Omental fat pad (tissue), 3 donors: ENCODE measurements at regions not wholly inside any gene's neighbourhood (a gene's known extent, or its start where the extent isn't known, plus 50 kb on each side); places are given as distances from the start of the nearest gene placed in this dataset.

Experiments
- ATAC-seq: fragments of 150-250 bp; one replicate; pipeline ENCODE4 v1.9.1; 2016; ENCODE audit warnings: mild to moderate bottlenecking, moderate library complexity; ENCODE audit not compliant: low FRiP score
- DNase-seq: peaks from one replicate; pipeline ENCODE4 v3.0.0-alpha.2; 2019; ENCODE audit warnings: low spot score
- TF ChIP-seq, protein P1 (sequence below), 3 donors: fragments of 450-650 bp; IDR thresholded peaks; one replicate each; pipeline ENCODE4 v1.5.1; 2016 to 2017; ENCODE audit warnings: antibody characterized with exemption in 3 of 3, mild to moderate bottlenecking in 3 of 3, moderate library complexity in 2 of 3

DNA sequence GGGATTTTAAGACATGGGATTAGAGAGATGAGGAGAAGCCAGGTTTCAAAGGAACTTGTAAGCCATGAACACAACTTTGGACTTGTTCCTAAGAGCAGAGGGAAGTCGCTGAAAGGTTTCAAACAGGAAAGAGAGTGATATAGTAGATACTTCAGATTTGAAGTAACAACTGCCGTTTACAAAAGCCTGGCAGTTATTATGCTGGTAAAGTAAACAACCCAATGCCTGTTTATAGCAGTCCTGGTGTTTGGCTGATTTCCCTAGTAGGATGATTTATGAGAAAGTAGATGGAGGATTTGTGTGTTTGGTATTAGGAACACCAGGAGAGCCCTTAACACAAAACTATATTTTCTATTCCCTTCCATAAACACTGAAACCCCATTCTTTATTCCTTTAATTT is 285.7 kb downstream of the RMST start:
- no peak for DNase-seq
- no peak for ATAC-seq
- TF ChIP-seq, protein P1, sequence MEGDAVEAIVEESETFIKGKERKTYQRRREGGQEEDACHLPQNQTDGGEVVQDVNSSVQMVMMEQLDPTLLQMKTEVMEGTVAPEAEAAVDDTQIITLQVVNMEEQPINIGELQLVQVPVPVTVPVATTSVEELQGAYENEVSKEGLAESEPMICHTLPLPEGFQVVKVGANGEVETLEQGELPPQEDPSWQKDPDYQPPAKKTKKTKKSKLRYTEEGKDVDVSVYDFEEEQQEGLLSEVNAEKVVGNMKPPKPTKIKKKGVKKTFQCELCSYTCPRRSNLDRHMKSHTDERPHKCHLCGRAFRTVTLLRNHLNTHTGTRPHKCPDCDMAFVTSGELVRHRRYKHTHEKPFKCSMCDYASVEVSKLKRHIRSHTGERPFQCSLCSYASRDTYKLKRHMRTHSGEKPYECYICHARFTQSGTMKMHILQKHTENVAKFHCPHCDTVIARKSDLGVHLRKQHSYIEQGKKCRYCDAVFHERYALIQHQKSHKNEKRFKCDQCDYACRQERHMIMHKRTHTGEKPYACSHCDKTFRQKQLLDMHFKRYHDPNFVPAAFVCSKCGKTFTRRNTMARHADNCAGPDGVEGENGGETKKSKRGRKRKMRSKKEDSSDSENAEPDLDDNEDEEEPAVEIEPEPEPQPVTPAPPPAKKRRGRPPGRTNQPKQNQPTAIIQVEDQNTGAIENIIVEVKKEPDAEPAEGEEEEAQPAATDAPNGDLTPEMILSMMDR (IDR thresholded peaks at IDR 0.05) = no peak

DNA sequence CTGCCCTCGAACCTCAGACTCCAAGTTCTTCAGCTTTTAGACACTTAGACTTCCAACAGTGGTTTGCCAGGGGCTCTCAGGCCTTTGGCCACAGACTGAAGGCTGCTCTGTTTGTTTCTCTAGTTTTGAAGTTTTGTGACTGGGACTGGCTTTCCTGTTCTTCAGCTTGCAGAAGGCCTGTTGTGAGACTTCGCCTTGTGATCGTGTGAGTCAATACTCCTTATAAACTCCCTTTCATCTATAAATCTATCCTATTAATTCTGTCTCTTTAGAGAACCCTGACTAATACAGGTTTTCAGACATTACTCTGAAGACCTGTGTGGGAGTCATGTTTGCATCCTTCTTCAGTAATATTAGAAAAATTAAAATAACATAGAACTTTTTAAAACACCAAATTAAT is 289.1 kb downstream of the RMST start:
- no peak for ATAC-seq
- no peak for DNase-seq
- TF ChIP-seq, protein P1 (IDR thresholded peaks at IDR 0.05) = no peak

DNA sequence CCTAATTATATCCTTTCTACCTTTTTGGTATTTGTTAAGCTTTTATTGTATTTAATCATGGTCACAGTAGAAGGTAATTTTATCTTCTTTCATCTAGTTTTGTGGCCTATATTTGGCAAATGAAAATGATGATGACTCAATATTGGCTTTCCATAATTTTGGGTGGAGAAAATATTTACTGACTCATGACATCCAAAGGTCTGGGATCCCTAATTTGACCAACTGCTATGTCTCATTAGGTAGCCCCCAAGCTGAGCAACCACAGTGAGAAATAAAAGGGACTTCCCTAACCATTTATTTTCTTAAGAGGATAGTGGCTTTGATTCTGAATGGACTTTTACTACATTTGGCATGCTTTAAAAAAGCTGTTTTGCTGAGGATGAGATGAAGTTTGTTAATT is 289.5 kb downstream of the RMST start:
- TF ChIP-seq, protein P1 (IDR thresholded peaks at IDR 0.05) = no peak
- ATAC-seq = no peak

DNA sequence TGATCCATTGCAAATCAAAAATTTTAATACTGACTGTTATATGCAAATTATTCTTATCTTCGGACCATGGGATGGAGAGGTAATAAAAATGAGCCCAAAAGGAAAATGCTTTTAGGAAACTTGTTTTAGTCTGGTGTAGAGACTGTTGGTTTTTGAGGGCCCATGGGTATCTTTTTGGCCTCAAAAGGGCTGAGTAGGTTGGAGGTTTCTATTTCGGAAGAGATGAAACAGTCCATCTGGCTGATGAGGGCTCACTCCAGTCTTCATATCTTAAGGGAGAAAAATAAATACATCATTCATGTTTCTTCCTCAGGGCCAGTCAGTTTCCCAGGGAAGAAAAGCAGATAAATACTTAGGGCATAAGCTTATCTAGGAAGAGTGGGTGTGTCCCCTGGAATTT is 290.7 kb downstream of the RMST start:
- ATAC-seq = no peak
- TF ChIP-seq, protein P1 (IDR thresholded peaks at IDR 0.05) = no peak
- DNase-seq = no peak

More for the DNA sequence above, 289.5 kb downstream of the RMST start:
- no peak for DNase-seq

DNA sequence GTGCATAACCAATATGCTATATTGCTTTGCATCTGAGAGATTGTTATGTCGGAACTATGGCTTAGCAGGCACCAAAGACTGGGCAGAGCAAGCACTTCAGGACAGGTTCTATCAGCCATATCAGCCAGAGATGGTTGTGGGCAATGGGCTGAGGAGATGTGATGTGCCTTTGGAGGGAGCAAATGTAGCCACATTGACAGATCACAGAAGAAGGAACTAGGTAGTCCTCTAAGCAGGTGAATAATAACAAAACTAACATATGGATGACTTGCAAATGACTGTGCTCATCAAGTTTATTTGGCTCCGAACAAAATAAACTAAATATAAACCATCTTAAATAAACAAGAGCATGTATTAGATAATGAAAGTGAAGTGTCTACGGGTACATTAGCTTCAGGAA is 291.7 kb downstream of the RMST start:
- TF ChIP-seq, protein P1 (IDR thresholded peaks at IDR 0.05) = no peak
- DNase-seq = no peak
- ATAC-seq = no peak

- ATAC-seq = no peak
Observed at GRCh38 chr12:97756066-97756666, 293.6 kb downstream of the RMST start.

DNA sequence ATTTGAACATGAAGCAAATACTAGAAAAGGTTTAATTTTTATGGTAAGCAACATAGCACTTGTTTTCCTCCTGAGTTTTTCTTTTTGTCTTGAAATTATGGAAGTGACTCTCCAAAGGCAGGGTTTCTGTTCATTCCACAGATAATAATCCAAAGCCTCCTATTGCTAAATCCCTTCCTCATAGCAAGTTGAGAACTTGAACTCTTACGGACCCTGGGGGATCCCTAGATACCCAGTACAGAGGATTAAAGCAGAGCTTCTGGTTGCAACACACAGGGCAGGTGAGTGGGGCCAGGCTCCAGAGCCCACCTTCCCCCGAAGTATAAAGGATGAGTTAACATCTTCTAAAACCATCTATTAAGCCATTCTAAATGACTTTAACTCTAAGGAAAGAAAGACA is 294.1 kb downstream of the RMST start:
- ATAC-seq (no peak), DNase-seq (no peak)
- TF ChIP-seq, protein P1 (IDR thresholded peaks at IDR 0.05) = no peak

More at GRCh38 chr12:97756066-97756666, 293.6 kb downstream of the RMST start:
- no peak for DNase-seq
- TF ChIP-seq, protein P1 (IDR thresholded peaks at IDR 0.05) = no peak
